Panc1 (cell line): ENCODE measurements at regions not wholly inside any gene's neighbourhood (a gene's known extent, or its start where the extent isn't known, plus 50 kb on each side); places are given as distances from the start of the nearest gene placed in this dataset.

Source experiments
- CTCF ChIP-seq: fragments of 450-650 bp; IDR thresholded peaks from 2 replicates; pipeline ENCODE4 v1.5.1; 2017; ENCODE audit warnings: mild to moderate bottlenecking
- POLR2AphosphoS5 ChIP-seq: IDR thresholded peaks from 2 replicates; pipeline ENCODE4 v1.6.1; 2012; ENCODE audit warnings: mild to moderate bottlenecking, low read depth, low read length, moderate library complexity
- REST ChIP-seq, 2 experiments: IDR thresholded peaks; 2 replicates each; pipeline ENCODE4 v1.6.1; 2011 to 2012; ENCODE audit warnings: low read depth in 2 of 2, control low read depth in 1 of 2, low read length in 1 of 2, mild to moderate bottlenecking in 1 of 2, moderate library complexity in 1 of 2; ENCODE audit not compliant: insufficient read depth in 1 of 2

GRCh38 chr5:117942861-117943519, 1045.4 kb downstream of the DTWD2 start:
- TF ChIP-seq CTCF = no peak
- no peak for TF ChIP-seq POLR2AphosphoS5
- TF ChIP-seq REST (IDR thresholded peaks at IDR 0.05; ENCODE audit: insufficient read depth in 1 of 2, low read depth in 2 of 2, low read length in 1 of 2) = no peak
